ENCODE measurements at regions not wholly inside any gene's neighbourhood (a gene's known extent, or its start where the extent isn't known, plus 50 kb on each side); places are given as distances from the start of the nearest gene placed in this dataset.
"Not testable (repeated sequence)": the region's sequence is repeated elsewhere in the genome, so short reads cannot be mapped to it uniquely, and the experiment has no call there.

DNA sequence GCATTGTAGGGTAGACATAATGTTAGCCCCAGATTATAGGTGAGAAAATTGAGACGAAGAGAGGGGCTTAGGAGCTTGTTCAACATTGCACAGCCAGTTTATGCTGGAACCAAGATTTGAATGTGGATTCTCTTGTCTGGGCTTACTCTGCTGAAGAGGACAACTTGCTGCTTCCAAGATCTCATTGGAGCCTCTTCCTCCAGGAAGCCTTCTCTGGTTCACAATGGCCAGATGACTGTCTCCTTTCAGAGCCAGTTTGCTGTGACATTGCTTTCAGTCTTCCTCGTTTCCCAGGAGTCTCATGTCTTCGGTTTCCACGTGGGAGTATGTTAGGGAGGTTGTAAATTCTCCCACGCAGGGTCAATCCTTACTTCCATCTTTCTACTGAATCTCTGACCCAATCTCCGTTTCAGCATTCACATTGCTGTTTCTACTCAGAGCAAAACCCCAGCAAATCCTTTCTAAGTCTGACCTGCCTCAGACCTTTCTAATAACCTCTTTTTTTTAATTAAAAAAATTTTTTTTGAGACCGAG is 62.2 kb upstream of the LHX5 start:
- DNase-seq (no peak), ATAC-seq (ENCODE audit: low read depth) (no peak)
- peaks cover 2% of the 10 kb centered on the region for H3K27me3 Mint-ChIP-seq
- peaks cover 4% of the 10 kb centered on the region for H3K9me3 Mint-ChIP-seq
- intact Hi-C loops (cut with micrococcal nuclease): no loop called here
- ChIA-PET CTCF (no interaction called here), POLR2A (no interaction called here)
- no peak for TF ChIP-seq CTCF (IDR thresholded peaks at IDR 0.05)
- H3K4me1 Mint-ChIP-seq: no peaks in the 10 kb centered on the region
- H3K36me3 Mint-ChIP-seq (ENCODE audit: low read depth): no peaks in the 10 kb centered on the region
- no peak overlapping the region for H3K27ac Mint-ChIP-seq
- H3K4me3 Mint-ChIP-seq: no peak overlapping the region

- POLR2A ChIA-PET: no interaction called here
- H3K4me1 Mint-ChIP-seq: no peaks in the 10 kb centered on the region
- DNase-seq (no peak), ATAC-seq (ENCODE audit: low read depth) (no peak)
- H3K36me3 Mint-ChIP-seq (ENCODE audit: low read depth): no peaks in the 10 kb centered on the region
- no peak overlapping the region for H3K4me3 Mint-ChIP-seq
- no peak for TF ChIP-seq CTCF (IDR thresholded peaks at IDR 0.05)
- no peak overlapping the region for H3K27ac Mint-ChIP-seq
- H3K27me3 Mint-ChIP-seq: peaks cover 6% of the 10 kb centered on the region
- H3K9me3 Mint-ChIP-seq: no peaks in the 10 kb centered on the region
- CTCF ChIA-PET: no interaction called here
- intact Hi-C loops (cut with micrococcal nuclease): no loop called here
These were observed 60.6 kb upstream of the LHX5 start for GRCh38 chr12:113532292-113532691.

- H3K4me3 Mint-ChIP-seq; CTCF ChIA-PET; H3K4me1 Mint-ChIP-seq; POLR2A ChIA-PET; H3K36me3 Mint-ChIP-seq (ENCODE audit: low read depth); ATAC-seq (ENCODE audit: low read depth); H3K9me3 Mint-ChIP-seq; intact Hi-C loops (cut with micrococcal nuclease); DNase-seq; H3K27ac Mint-ChIP-seq: not testable (repeated sequence)
- H3K27me3 Mint-ChIP-seq: peaks cover 10% of the 10 kb centered on the region
These were observed 59.4 kb upstream of the LHX5 start for GRCh38 chr12:113531073-113531472.

DNA sequence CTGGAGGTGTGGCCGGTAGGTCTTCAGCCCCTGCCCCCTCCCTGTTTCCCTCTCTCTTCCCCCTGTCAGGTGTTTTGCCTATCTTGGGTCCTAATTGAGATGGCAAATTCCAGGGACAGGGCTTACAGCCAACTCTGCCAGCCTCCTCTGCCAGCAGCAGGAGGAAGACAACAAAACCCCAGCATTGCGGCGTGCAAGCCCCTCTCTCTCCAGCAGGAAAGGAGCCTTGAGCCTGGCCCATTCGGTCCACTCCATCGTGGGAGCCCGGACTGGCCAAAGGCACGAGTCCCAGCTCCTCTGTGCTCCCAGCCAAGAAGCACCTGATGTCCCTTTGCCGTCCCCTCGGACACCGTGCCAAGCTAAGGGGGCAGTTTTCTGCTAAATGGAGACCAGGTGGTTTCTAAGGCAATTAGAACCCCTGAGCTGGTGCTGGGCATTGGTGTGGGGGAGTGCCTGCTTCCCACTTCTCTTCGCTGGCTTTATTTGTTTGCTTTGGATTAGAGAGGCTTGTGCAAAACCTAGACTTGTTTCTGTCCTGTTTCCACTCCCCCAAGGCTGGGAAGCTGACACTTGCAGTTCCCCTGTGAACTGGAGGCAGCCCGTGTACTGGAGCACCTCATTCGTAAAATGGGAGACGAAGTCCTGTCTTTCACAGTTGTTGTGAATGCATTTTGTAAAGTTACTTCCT is 57.1 kb upstream of the LHX5 start:
- Mint-ChIP-seq H3K4me1 (no peaks in the 10 kb centered on the region), H3K4me3 (no peak overlapping the region), H3K36me3 (ENCODE audit: low read depth) (no peaks in the 10 kb centered on the region), H3K27ac (no peak overlapping the region), H3K9me3 (no peaks in the 10 kb centered on the region), H3K27me3 (peaks cover 20% of the 10 kb centered on the region)
- DNase-seq (no peak), ATAC-seq (ENCODE audit: low read depth) (no peak)
- TF ChIP-seq CTCF (IDR thresholded peaks at IDR 0.05): no peak
- POLR2A ChIA-PET: no interaction called here
- CTCF ChIA-PET: no interaction called here
- intact Hi-C loops (cut with micrococcal nuclease): no loop called here

DNA sequence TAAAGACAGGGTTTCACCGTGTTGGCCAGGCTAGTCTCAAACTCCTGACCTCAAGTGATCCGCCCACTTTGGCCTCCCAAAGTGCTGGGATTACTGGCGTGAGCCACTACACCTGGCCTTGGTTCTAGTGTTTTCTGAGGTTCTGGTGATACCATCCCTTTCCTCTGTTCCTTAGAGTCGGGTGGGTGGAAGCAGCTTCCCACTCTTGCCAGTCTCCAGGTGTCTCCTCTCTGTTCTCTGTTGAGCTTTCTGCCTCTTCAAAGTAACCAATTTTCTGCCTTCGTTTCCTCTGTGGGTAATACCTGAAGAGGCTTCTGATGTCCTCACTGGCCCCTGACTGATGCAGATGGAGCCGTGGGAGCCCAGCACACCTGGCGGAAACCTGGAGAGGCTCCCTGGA is 53.4 kb upstream of the LHX5 start:
- Mint-ChIP-seq H3K9me3 (no peaks in the 10 kb centered on the region), H3K27ac (no peak overlapping the region), H3K27me3 (peaks cover 40% of the 10 kb centered on the region), H3K4me1 (no peaks in the 10 kb centered on the region), H3K36me3 (ENCODE audit: low read depth) (no peaks in the 10 kb centered on the region), H3K4me3 (no peak overlapping the region)
- no peak for DNase-seq
- POLR2A ChIA-PET: no interaction called here
- no peak for TF ChIP-seq CTCF (IDR thresholded peaks at IDR 0.05)
- no peak for ATAC-seq (ENCODE audit: low read depth)
- CTCF ChIA-PET: no interaction called here
- intact Hi-C loops (cut with micrococcal nuclease): no loop called here

- Mint-ChIP-seq H3K27ac (no peak overlapping the region), H3K4me3 (no peak overlapping the region)
- no peak for DNase-seq
These were observed 52.8 kb upstream of the LHX5 start for GRCh38 chr12:113524495-113524894.

More at GRCh38 chr12:113524495-113524894, 52.8 kb upstream of the LHX5 start:
- TF ChIP-seq CTCF (IDR thresholded peaks at IDR 0.05): no peak
- no peak for ATAC-seq (ENCODE audit: low read depth)
- H3K27me3 Mint-ChIP-seq: peaks cover 43% of the 10 kb centered on the region
- intact Hi-C loops (cut with micrococcal nuclease): no loop called here
- H3K4me1 Mint-ChIP-seq: no peaks in the 10 kb centered on the region
- H3K9me3 Mint-ChIP-seq: no peaks in the 10 kb centered on the region
- H3K36me3 Mint-ChIP-seq (ENCODE audit: low read depth): no peaks in the 10 kb centered on the region
- CTCF ChIA-PET: no interaction called here
- POLR2A ChIA-PET: no interaction called here

All from activated B cell treated with CpG ODN at 0.5 μM for 24 hours (primary cell).